GM12872 (cell line): ENCODE measurements at regions not wholly inside any gene's neighbourhood (a gene's known extent, or its start where the extent isn't known, plus 50 kb on each side); places are given as distances from the start of the nearest gene placed in this dataset.

Experiments
- CTCF ChIP-seq: IDR thresholded peaks from 3 replicates; pipeline ENCODE4 v1.5.1; 2011; ENCODE audit warnings: low read depth, mild to moderate bottlenecking, low read length, moderate library complexity; ENCODE audit not compliant: insufficient read depth

GRCh38 chr7:106487892-106488291 is 173.1 kb downstream of the CCDC71L start:
- no peak for TF ChIP-seq CTCF

DNA sequence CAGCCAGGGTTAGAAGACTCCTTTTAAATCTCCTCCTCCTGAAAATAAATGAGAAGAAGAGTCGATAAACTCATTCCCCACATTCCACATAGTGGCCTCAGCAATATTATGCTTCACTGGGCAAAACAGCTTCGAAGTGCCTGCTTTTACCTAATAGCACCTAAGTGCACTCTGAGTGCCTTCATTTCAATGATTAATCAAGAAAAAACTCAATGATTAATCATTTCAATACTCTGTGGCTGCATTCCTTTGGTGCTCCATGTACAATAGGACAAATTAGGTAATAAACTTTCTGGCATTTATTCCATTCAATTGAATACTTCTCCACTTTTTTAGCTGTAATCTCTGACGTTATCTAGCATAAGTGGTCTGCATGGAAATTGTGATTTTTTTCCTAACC is 174.6 kb downstream of the CCDC71L start:
- TF ChIP-seq CTCF: no peak

DNA sequence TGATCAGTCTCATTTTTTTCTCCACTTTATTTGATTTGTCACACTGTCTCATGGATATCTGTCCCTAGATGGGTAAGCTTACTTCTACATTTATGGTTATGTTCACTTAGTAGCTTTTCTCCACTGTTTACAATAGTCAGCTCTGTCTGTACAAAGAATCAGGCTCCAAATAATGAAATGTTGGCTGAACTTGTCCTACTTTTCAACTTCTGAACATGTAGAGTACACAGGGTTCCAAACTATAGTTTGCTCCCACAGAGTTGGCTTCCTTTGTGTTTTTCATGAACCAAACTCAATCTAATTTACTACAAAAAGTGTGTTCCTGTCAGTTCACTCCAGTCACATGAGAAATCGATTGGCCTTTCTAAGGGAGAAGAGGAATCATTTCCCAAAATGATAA is 175.0 kb downstream of the CCDC71L start:
- TF ChIP-seq CTCF: no peak

GRCh38 chr7:106485031-106485551 is 175.9 kb downstream of the CCDC71L start:
- TF ChIP-seq CTCF: no peak

DNA sequence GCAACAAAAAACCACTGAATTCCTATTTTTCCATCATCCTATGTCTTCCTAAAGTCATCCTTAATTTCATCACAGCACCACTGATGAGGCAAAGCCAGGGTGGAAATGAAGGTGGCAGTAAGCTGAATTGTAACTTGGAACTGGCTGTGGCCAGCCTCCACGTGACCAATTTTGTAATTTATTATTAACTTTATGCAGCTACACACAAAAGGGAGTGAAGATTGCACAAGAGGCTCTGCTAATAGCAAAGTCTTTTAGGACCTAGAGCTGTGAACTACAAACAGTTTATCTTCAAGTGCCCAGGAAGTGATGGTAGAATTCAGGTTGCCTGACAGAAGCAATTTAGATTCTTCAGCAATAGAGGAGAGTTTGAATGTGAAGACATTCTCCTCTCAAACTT is 176.4 kb downstream of the CCDC71L start:
- TF ChIP-seq CTCF: no peak

- TF ChIP-seq CTCF: no peak
Measured at GRCh38 chr7:106482091-106482490, 178.9 kb downstream of the CCDC71L start.

DNA sequence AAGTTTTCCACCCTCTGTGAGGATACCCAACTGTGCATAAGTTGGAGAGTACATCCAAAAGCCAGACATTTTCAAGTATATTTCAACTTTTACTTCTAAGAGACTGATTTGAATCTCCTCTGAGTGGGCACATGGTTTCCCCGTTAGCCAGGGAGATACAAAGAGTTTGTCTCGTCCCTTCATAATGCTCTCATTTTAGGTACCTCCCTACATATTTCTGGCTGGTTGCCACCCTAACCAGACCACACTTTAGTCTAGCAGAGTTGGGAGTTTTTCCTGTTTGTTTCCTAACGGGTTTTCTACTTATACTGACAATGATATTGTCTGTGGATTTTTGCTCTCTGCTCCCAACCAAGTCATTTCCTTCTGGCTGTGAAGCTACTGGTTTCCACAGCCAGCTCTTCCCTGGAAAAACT is 180.3 kb downstream of the CCDC71L start:
- no peak for TF ChIP-seq CTCF
